PC-9 (cell line): ENCODE measurements at regions not wholly inside any gene's neighbourhood (a gene's known extent, or its start where the extent isn't known, plus 50 kb on each side); places are given as distances from the start of the nearest gene placed in this dataset.

Source experiments
- EZH2 ChIP-seq: fragments of 200-600 bp; sonication (generic); IDR thresholded peaks from 2 replicates; pipeline ENCODE4 v1.8.0; 2017; ENCODE audit warnings: antibody characterized with exemption, low read depth
- TF ChIP-seq, protein P1 (sequence below): fragments of 200-600 bp; sonication (generic); conservative IDR thresholded peaks from 2 replicates; pipeline ENCODE4 v1.6.1; 2017; ENCODE audit warnings: mixed run types, antibody characterized with exemption, mild to moderate bottlenecking, moderate library complexity

DNA sequence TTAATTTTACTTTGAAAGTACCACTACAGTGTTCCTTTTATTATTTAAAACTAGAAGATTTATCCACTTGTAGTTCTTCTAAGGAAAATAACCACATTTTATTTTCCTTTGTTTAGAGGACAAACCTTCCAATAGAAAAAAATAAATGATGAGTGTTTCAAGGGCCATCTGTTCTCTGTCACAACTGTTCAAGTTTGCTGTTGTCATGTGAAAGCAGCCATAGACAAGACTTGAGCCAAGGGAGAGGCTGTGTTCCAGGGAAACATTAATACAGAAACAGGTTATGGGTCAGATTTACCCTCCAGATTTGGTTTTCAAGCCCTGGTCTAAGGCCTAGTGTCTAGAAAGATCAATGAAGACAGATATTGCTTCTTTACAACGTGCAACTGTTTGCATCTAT is 463.6 kb downstream of the C6orf118 start:
- TF ChIP-seq, protein P1, sequence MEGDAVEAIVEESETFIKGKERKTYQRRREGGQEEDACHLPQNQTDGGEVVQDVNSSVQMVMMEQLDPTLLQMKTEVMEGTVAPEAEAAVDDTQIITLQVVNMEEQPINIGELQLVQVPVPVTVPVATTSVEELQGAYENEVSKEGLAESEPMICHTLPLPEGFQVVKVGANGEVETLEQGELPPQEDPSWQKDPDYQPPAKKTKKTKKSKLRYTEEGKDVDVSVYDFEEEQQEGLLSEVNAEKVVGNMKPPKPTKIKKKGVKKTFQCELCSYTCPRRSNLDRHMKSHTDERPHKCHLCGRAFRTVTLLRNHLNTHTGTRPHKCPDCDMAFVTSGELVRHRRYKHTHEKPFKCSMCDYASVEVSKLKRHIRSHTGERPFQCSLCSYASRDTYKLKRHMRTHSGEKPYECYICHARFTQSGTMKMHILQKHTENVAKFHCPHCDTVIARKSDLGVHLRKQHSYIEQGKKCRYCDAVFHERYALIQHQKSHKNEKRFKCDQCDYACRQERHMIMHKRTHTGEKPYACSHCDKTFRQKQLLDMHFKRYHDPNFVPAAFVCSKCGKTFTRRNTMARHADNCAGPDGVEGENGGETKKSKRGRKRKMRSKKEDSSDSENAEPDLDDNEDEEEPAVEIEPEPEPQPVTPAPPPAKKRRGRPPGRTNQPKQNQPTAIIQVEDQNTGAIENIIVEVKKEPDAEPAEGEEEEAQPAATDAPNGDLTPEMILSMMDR = no peak
- TF ChIP-seq EZH2 = no peak
